ENCODE measurements at regions not wholly inside any gene's neighbourhood (a gene's known extent, or its start where the extent isn't known, plus 50 kb on each side); places are given as distances from the start of the nearest gene placed in this dataset.

DNA sequence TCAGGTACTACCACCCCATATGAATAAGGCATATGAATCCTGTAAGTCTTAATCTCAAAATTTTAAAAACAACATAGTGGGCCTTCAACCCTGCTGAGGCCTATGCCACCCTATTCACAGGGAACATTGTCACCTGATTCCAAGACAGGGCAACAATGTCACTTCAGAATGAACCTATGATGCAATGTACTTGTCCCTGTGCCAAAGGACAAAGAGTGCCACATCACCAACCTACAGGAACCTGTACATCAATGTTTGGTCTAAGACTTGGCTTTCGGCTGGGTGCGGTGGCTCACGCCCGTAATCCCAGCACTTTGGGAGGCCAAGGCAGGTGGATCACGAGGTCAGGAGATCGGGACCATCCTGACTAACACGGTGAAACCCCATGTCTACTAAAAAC is 318.5 kb upstream of the JARID2 start:
- no peak for TF ChIP-seq CTCF (IDR thresholded peaks at IDR 0.05; ENCODE audit: extremely low read depth, low read depth, low read length)
- H3K9me3 ChIP-seq (ENCODE audit: low read depth, low read length), result no peaks in the 10 kb centered on the region
- DNase-seq (ENCODE audit: insufficient read length, low spot score, missing footprints), result no peak

GRCh38 chr6:14929291-14929690 is 316.6 kb upstream of the JARID2 start:
- H2AFZ ChIP-seq (ENCODE audit: low read length), result no peak overlapping the region
- H3K79me2 ChIP-seq (ENCODE audit: insufficient read depth, low read length), result no peaks in the 10 kb centered on the region
- H3K27ac ChIP-seq (ENCODE audit: low read depth, low read length), result no peak overlapping the region
- DNase-seq (ENCODE audit: insufficient read length, low spot score, missing footprints), result no peak
- H3K4me2 ChIP-seq (ENCODE audit: insufficient read depth, low read length), result no peak overlapping the region
- peaks cover 5% of the 10 kb centered on the region for H3K4me1 ChIP-seq (ENCODE audit: insufficient read depth, low read length)
- no peaks in the 10 kb centered on the region for H4K20me1 ChIP-seq (ENCODE audit: insufficient read depth, low read length)
- no peaks in the 10 kb centered on the region for H3K36me3 ChIP-seq (ENCODE audit: insufficient read depth, low read length)
- no peak for TF ChIP-seq CTCF (IDR thresholded peaks at IDR 0.05; ENCODE audit: extremely low read depth, low read depth, low read length)
- H3K4me3 ChIP-seq (ENCODE audit: insufficient read depth, low read length), result no peak overlapping the region
- no peaks in the 10 kb centered on the region for H3K9me3 ChIP-seq (ENCODE audit: low read depth, low read length)
- H3K27me3 ChIP-seq (ENCODE audit: insufficient read depth, low read length), result no peaks in the 10 kb centered on the region

More for the DNA sequence above, 318.5 kb upstream of the JARID2 start:
- Histone ChIP-seq H3K36me3 (ENCODE audit: insufficient read depth, low read length) (no peaks in the 10 kb centered on the region), H3K4me1 (ENCODE audit: insufficient read depth, low read length) (peaks cover 5% of the 10 kb centered on the region), H3K27me3 (ENCODE audit: insufficient read depth, low read length) (no peaks in the 10 kb centered on the region), H3K79me2 (ENCODE audit: insufficient read depth, low read length) (no peaks in the 10 kb centered on the region), H3K4me3 (ENCODE audit: insufficient read depth, low read length) (no peak overlapping the region), H4K20me1 (ENCODE audit: insufficient read depth, low read length) (no peaks in the 10 kb centered on the region), H2AFZ (ENCODE audit: low read length) (no peak overlapping the region), H3K27ac (ENCODE audit: low read depth, low read length) (no peak overlapping the region), H3K4me2 (ENCODE audit: insufficient read depth, low read length) (no peak overlapping the region)

GRCh38 chr6:14930366-14930989 is 315.4 kb upstream of the JARID2 start:
- Histone ChIP-seq H3K4me1 (ENCODE audit: insufficient read depth, low read length) (peaks cover under 1% of the 10 kb centered on the region), H3K27ac (ENCODE audit: low read depth, low read length) (no peak overlapping the region), H3K4me3 (ENCODE audit: insufficient read depth, low read length) (no peak overlapping the region), H3K79me2 (ENCODE audit: insufficient read depth, low read length) (no peaks in the 10 kb centered on the region), H2AFZ (ENCODE audit: low read length) (no peak overlapping the region), H3K9me3 (ENCODE audit: low read depth, low read length) (no peaks in the 10 kb centered on the region), H4K20me1 (ENCODE audit: insufficient read depth, low read length) (no peaks in the 10 kb centered on the region), H3K36me3 (ENCODE audit: insufficient read depth, low read length) (no peaks in the 10 kb centered on the region), H3K4me2 (ENCODE audit: insufficient read depth, low read length) (no peak overlapping the region), H3K27me3 (ENCODE audit: insufficient read depth, low read length) (no peaks in the 10 kb centered on the region)
- no peak for DNase-seq (ENCODE audit: insufficient read length, low spot score, missing footprints)
- TF ChIP-seq CTCF (IDR thresholded peaks at IDR 0.05; ENCODE audit: extremely low read depth, low read depth, low read length), result no peak

- H3K4me2 ChIP-seq (ENCODE audit: insufficient read depth, low read length), result no peak overlapping the region
- no peak overlapping the region for H2AFZ ChIP-seq (ENCODE audit: low read length)
Observed at GRCh38 chr6:14932485-14933182, 313.2 kb upstream of the JARID2 start.

More at GRCh38 chr6:14932485-14933182, 313.2 kb upstream of the JARID2 start:
- DNase-seq (ENCODE audit: insufficient read length, low spot score, missing footprints), result no peak
- Histone ChIP-seq H3K4me1 (ENCODE audit: insufficient read depth, low read length) (no peaks in the 10 kb centered on the region), H4K20me1 (ENCODE audit: insufficient read depth, low read length) (no peaks in the 10 kb centered on the region), H3K79me2 (ENCODE audit: insufficient read depth, low read length) (no peaks in the 10 kb centered on the region), H3K4me3 (ENCODE audit: insufficient read depth, low read length) (no peak overlapping the region), H3K27ac (ENCODE audit: low read depth, low read length) (no peak overlapping the region), H3K27me3 (ENCODE audit: insufficient read depth, low read length) (no peaks in the 10 kb centered on the region), H3K9me3 (ENCODE audit: low read depth, low read length) (no peaks in the 10 kb centered on the region), H3K36me3 (ENCODE audit: insufficient read depth, low read length) (no peaks in the 10 kb centered on the region)
- no peak for TF ChIP-seq CTCF (IDR thresholded peaks at IDR 0.05; ENCODE audit: extremely low read depth, low read depth, low read length)
